ENCODE measurements at regions not wholly inside any gene's neighbourhood (a gene's known extent, or its start where the extent isn't known, plus 50 kb on each side); places are given as distances from the start of the nearest gene placed in this dataset.

- H3K36me3 ChIP-seq (ENCODE audit: control insufficient read depth, insufficient read depth, low read length) = no peaks in the 10 kb centered on the region
- no peaks in the 10 kb centered on the region for H3K4me1 ChIP-seq (ENCODE audit: control insufficient read depth, insufficient read depth, low read length)
- H3K9ac ChIP-seq (ENCODE audit: extremely low read depth, low read length, poor library complexity, severe bottlenecking) = no peak overlapping the region
- Mint-ChIP-seq H3K9me3 (peaks cover 11% of the 10 kb centered on the region), H3K4me3 (no peak overlapping the region), H3K27ac (no peak overlapping the region), H3K27me3 (ENCODE audit: insufficient read depth) (no peaks in the 10 kb centered on the region), H3K4me1 (no peaks in the 10 kb centered on the region), H3K36me3 (ENCODE audit: low read depth) (no peaks in the 10 kb centered on the region)
- WGBS, 2 experiments (ENCODE audit: insufficient coverage in 1 of 2, insufficient read length in 1 of 2) = 97 to 100% methylated on average over 3 to 4 of the region's 4 CpGs
- H3K4me3 ChIP-seq (ENCODE audit: low read length) = no peak overlapping the region
- TF ChIP-seq, protein P1, sequence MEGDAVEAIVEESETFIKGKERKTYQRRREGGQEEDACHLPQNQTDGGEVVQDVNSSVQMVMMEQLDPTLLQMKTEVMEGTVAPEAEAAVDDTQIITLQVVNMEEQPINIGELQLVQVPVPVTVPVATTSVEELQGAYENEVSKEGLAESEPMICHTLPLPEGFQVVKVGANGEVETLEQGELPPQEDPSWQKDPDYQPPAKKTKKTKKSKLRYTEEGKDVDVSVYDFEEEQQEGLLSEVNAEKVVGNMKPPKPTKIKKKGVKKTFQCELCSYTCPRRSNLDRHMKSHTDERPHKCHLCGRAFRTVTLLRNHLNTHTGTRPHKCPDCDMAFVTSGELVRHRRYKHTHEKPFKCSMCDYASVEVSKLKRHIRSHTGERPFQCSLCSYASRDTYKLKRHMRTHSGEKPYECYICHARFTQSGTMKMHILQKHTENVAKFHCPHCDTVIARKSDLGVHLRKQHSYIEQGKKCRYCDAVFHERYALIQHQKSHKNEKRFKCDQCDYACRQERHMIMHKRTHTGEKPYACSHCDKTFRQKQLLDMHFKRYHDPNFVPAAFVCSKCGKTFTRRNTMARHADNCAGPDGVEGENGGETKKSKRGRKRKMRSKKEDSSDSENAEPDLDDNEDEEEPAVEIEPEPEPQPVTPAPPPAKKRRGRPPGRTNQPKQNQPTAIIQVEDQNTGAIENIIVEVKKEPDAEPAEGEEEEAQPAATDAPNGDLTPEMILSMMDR (conservative IDR thresholded peaks at IDR 0.05) = no peak
- H3K9me3 ChIP-seq (ENCODE audit: control insufficient read depth, low read length) = peaks cover 29% of the 10 kb centered on the region
- no peaks in the 10 kb centered on the region for H3K27me3 ChIP-seq (ENCODE audit: control insufficient read depth, insufficient read depth, low read length, poor library complexity, severe bottlenecking)
- DNase-seq = no peak
- H3K27ac ChIP-seq (ENCODE audit: low read depth, low read length) = no peak overlapping the region
Measured at GRCh38 chr13:100724568-100724967, 50.0 kb upstream of the TMTC4 start.
